GM18951 (cell line): ENCODE measurements at regions not wholly inside any gene's neighbourhood (a gene's known extent, or its start where the extent isn't known, plus 50 kb on each side); places are given as distances from the start of the nearest gene placed in this dataset.
"Not testable (repeated sequence)": the region's sequence is repeated elsewhere in the genome, so short reads cannot be mapped to it uniquely, and the experiment has no call there.

Experiments used
- POLR2A ChIP-seq: IDR thresholded peaks from 4 replicates; pipeline ENCODE4 v1.6.1; 2011; ENCODE audit warnings: mild to moderate bottlenecking; ENCODE audit not compliant: insufficient read length, insufficient read depth; ENCODE audit errors: extremely low read depth
- in situ Hi-C: fragments of 300-500 bp; cut with MboI; formaldehyde crosslinking; loops from one replicate; pipeline ENCODE4 v1.12.0; 2022; ENCODE audit warnings: low sequenced_read_pairs, mixed read lengths, inconsistent platforms; ENCODE audit not compliant: unreplicated experiment

DNA sequence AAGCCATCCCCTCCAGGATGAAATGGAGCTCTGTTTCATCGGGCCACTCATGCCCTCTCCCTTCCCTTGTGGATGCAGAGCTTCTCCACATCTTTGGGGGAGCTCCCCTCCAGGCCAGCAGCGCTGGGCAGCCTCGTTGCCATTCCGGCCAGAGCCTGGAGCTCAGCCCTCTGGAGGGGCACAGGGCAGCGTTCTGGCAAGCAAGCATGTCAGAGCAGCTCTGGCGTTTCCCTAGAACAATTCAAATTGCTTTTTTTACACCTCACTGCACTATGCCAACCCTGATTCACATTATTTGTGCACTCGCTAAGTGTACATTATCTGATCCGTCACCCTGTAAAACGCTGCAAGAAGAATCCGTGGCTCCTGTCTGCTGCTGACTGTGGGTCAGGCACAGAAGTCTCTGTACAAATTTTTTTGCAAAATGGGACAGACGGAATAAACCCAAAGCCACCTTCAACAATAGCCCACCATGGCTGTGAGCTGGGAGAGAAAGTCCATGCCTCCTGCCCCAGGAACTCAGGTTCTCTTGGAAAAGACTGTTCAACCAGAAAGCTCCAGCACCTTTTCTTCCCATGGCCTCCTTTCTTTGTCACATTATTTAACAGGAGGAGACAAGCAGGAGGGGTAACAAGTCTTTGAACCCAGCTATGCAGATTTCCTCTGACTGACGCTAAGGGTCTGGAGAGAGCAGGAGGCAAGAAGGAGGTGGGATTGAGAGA, 139.5 kb upstream of the CADM1 start:
- TF ChIP-seq POLR2A: no peak

GRCh38 chr11:115642660-115643059, 138.4 kb upstream of the CADM1 start:
- in situ Hi-C loops: no loop called here

More for the DNA sequence above, 139.5 kb upstream of the CADM1 start:
- in situ Hi-C loops: no loop called here

DNA sequence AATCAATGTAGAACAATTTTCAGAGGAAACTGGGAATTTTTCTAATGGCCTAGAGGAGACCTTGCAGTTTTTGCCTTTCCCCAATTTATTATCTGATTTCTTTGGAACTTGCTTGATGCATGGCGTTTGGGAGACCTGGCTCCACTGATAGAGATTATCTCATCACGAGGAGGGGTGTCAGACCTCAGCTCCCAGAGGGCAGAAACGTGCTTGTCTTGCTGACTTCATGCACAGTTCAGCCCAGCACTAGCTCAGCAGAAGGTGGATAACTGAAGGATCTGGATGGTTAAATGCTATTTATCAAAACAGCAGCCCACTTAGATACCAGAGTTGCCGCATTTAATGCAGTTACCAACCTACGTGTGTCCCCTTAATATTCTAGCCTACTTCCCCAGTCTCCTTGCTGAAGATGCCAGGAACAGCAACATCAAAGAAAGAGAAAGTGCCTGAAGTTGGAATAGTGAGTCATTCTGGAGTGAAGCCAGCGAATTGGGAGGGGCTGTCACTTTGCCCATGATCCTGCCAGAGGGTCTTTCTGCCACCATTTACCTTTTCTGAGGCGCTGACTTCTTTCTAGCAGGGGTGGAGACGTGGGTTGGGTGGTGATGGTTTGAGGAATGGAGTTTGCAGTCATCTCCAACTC, 133.5 kb upstream of the CADM1 start:
- TF ChIP-seq POLR2A: no peak
- in situ Hi-C loops: no loop called here

More at GRCh38 chr11:115642660-115643059, 138.4 kb upstream of the CADM1 start:
- no peak for TF ChIP-seq POLR2A

GRCh38 chr11:115636753-115637527, 132.7 kb upstream of the CADM1 start:
- in situ Hi-C loops: no loop called here
- TF ChIP-seq POLR2A: no peak

- in situ Hi-C loops: not testable (repeated sequence)
Observed at GRCh38 chr11:115633977-115634376, 129.8 kb upstream of the CADM1 start.

GRCh38 chr11:115632061-115632460, 127.8 kb upstream of the CADM1 start:
- in situ Hi-C loops: no loop called here
- TF ChIP-seq POLR2A: no peak

DNA sequence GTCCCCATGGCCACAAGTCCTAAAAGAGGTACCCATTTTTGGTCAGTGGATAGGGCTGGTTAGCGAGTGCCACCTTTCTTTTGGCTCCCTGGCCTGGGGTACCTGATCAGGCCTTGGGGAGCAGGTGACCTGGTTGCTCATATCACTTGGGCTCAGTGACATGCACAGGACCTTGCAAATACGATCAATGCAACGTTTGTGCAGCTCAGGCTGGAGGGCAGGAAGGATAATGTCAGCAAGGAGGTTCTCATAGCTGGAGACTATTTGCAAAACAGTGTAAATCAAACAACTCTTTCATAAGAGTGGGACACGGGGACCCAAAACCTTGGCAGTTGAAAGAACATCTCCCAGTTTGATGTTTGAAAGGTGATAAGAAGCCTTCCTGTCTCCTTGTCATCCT, 127.4 kb upstream of the CADM1 start:
- in situ Hi-C loops: no loop called here
- TF ChIP-seq POLR2A: no peak

- in situ Hi-C loops: no loop called here
- no peak for TF ChIP-seq POLR2A
Observed at GRCh38 chr11:115630214-115630613, 126.0 kb upstream of the CADM1 start.

GRCh38 chr11:115629456-115630015, 125.3 kb upstream of the CADM1 start:
- no peak for TF ChIP-seq POLR2A
- in situ Hi-C loops: no loop called here

- in situ Hi-C loops: no loop called here
- no peak for TF ChIP-seq POLR2A
Observed at GRCh38 chr11:115627666-115628460, 123.6 kb upstream of the CADM1 start.

DNA sequence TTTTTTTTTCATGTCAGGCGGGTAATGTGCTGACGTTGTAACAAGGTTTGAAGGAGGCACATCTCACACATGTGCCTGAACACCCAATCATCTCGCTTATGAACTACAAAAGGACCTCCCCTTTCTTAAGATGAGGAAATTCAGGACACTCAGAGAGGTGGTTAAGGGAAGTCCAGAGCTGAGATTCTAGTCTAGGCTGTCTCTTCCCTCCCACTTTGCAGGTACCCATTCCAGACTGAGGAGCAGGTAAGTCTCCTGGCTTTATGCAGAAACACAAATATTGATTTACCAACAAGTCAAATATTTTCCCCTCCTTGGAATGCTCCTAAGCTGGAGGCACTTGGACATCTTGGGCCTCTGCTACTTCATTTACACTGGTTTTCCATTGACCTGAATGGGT, 122.9 kb upstream of the CADM1 start:
- no peak for TF ChIP-seq POLR2A
- in situ Hi-C loops: no loop called here

DNA sequence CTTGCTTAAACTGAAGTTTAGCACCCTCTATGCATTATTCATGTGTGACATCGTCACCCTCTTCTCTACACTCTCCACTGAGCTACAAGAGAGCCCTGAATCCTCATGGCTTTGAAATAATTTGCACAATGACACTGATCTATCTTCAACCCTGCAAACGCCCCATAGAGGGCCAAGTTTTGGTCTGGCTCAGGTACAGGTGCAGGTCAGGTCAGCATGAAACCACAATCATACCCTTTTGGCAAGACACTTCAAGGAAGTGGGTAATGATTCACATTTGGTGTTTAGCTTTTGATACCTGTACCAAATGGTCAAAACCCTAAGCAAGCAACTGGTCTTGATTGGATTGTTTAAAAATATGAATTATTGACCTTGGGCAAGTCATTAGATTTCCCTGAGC, 122.2 kb upstream of the CADM1 start:
- no peak for TF ChIP-seq POLR2A
- in situ Hi-C loops: no loop called here

- no peak for TF ChIP-seq POLR2A
- in situ Hi-C loops: no loop called here
Observed at GRCh38 chr11:115625502-115625901, 121.3 kb upstream of the CADM1 start.

- TF ChIP-seq POLR2A: no peak
- in situ Hi-C loops: no loop called here
Observed at GRCh38 chr11:115624065-115624464, 119.8 kb upstream of the CADM1 start.
